ENCODE measurements at regions not wholly inside any gene's neighbourhood (a gene's known extent, or its start where the extent isn't known, plus 50 kb on each side); places are given as distances from the start of the nearest gene placed in this dataset.

DNA sequence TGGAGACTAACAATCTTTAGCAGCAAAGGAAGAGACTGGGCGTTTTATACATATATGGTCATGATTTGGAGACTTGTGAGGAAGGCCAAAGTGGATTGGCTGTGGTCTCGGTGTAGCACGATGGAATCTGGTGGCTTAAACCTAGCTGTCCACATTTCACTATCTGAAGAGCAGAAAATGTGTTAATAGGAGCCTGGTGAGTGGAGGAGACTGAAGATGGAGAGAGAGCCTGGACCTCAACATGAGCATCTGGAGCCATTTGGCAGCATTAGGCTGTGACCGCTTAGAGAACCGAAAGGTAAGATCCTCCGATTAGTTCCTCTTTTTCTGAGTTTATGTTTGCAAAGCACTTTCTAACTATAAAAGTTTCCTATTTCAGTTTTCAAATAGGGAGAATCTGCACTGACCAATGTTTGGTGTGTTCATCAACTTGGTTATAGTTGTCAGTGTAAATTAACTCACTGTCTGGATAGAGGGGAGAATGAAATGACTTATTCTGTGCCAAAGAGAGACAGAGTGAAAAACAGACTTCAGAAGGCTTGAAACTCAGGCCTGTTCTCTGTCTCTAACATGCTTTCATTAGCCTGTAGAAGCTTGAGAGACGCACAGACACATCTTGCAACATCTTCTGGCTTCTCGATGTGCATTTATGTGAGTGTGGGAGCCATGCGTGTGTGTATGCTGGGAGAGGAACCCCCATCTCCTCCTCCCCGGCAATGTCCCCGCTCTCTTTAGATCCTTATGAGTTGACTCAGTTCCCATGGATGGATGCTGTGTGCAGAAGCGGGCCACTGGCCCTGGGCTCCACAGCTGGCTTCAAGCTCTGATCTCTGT, 244.7 kb upstream of the TBL1XR1 start:
- peak overlapping the region in 1 of 2 donors; percentile 32 for H3K27ac ChIP-seq

GRCh38 chr3:177443469-177443868, 246.2 kb upstream of the TBL1XR1 start:
- Histone ChIP-seq H3K9me3 (no peaks in the 10 kb centered on the region), H3K4me1 (peaks cover 0 to 10% of the 10 kb centered on the region in 2 donors), H3K27me3 (no peaks in the 10 kb centered on the region), H3K36me3 (no peaks in the 10 kb centered on the region), H3K4me3 (no peak overlapping the region), H3K27ac (peak overlapping the region in 1 of 2 donors; percentile 70)
- TF ChIP-seq CTCF (IDR thresholded peaks at IDR 0.05): no peak
- no peak for DNase-seq (ENCODE audit: low spot score)

More for the DNA sequence above, 244.7 kb upstream of the TBL1XR1 start:
- H3K4me1 ChIP-seq: peaks cover 0 to 10% of the 10 kb centered on the region in 2 donors
- no peak for TF ChIP-seq CTCF (IDR thresholded peaks at IDR 0.05)
- H3K27me3 ChIP-seq: no peaks in the 10 kb centered on the region
- DNase-seq (ENCODE audit: low spot score): no peak
- H3K36me3 ChIP-seq: no peaks in the 10 kb centered on the region
- no peaks in the 10 kb centered on the region for H3K9me3 ChIP-seq
- H3K4me3 ChIP-seq: no peak overlapping the region

- TF ChIP-seq CTCF (IDR thresholded peaks at IDR 0.05): no peak
- DNase-seq (ENCODE audit: low spot score): no peak
- Histone ChIP-seq H3K4me3 (no peak overlapping the region), H3K27ac (no peak overlapping the region), H3K4me1 (peaks cover 0 to 10% of the 10 kb centered on the region in 2 donors), H3K9me3 (no peaks in the 10 kb centered on the region), H3K27me3 (no peaks in the 10 kb centered on the region), H3K36me3 (no peaks in the 10 kb centered on the region)
These were observed 247.4 kb upstream of the TBL1XR1 start for GRCh38 chr3:177444696-177445095.

DNA sequence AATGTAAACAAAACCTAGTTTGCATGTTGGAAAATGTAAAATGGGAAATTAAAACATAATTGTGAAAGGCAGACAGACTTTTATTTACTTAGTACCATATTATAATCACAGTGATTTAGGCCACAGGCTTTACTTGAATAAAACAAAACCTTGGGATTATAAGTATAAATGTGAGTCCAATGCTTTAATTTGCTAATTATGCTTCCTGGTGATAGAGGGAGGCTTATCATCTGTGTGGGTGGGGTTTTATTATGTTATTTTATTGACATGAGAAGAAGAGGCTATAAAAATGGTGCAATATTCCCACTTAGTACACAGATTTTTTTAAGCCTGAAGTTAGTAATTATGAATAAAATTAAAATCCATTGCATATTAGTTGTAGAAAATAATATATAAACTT, 248.3 kb upstream of the TBL1XR1 start:
- Histone ChIP-seq H3K9me3 (no peaks in the 10 kb centered on the region), H3K27ac (no peak overlapping the region), H3K27me3 (no peaks in the 10 kb centered on the region), H3K36me3 (no peaks in the 10 kb centered on the region), H3K4me3 (no peak overlapping the region), H3K4me1 (peaks cover 0 to 10% of the 10 kb centered on the region in 2 donors)
- no peak for TF ChIP-seq CTCF (IDR thresholded peaks at IDR 0.05)
- no peak for DNase-seq (ENCODE audit: low spot score)

GRCh38 chr3:177446165-177446601, 248.9 kb upstream of the TBL1XR1 start:
- H3K4me1 ChIP-seq: peaks cover 0 to 10% of the 10 kb centered on the region in 2 donors
- no peak for DNase-seq (ENCODE audit: low spot score)
- no peak overlapping the region for H3K4me3 ChIP-seq
- H3K36me3 ChIP-seq: no peaks in the 10 kb centered on the region
- peak overlapping the region in 1 of 2 donors; percentile 23 for H3K27ac ChIP-seq
- H3K9me3 ChIP-seq: no peaks in the 10 kb centered on the region
- no peak for TF ChIP-seq CTCF (IDR thresholded peaks at IDR 0.05)
- no peaks in the 10 kb centered on the region for H3K27me3 ChIP-seq
